H1 (cell line): ENCODE measurements at regions not wholly inside any gene's neighbourhood (a gene's known extent, or its start where the extent isn't known, plus 50 kb on each side); places are given as distances from the start of the nearest gene placed in this dataset.

Experiments
- CTCF ChIA-PET: fragments of 300-600 bp; sonication (Branson Sonifier 250); formaldehyde crosslinking; loops from one replicate; lab custom pipeline; 2021; ENCODE audit not compliant: partially characterized antibody; lab: Charles Lee
- POLR2A ChIA-PET: fragments of 300-600 bp; sonication (Branson Sonifier 250); formaldehyde crosslinking; loops from one replicate; lab custom pipeline; 2021; ENCODE audit warnings: inconsistent platforms; ENCODE audit not compliant: partially characterized antibody; lab: Charles Lee
- DNase-seq, 2 experiments: peaks; one replicate each; pipeline versions ENCODE4 v3.0.0 to v3.0.0-alpha.2; 2010 to 2022; ENCODE audit warnings: low spot score in 2 of 2, low read depth in 1 of 2, mixed read lengths in 1 of 2
- FAIRE-seq: peaks from 2 replicates; lab custom pipeline; 2011; peaks lifted over from hg19 to GRCh38; lab: Jason Lieb, UNC
- H2AFZ ChIP-seq: 2 replicates; pipeline ENCODE4 v1.8.1; 2012; ENCODE audit warnings: low read length, inconsistent platforms
- H2AK5ac ChIP-seq: 2 replicates; pipeline ENCODE4 v1.6.1; 2013; ENCODE audit warnings: low read depth, low read length
- H2BK120ac ChIP-seq: replicated peaks from 2 replicates; pipeline ENCODE3; 2013; ENCODE audit warnings: low read depth, low read length, inconsistent platforms
- H2BK12ac ChIP-seq: 2 replicates; pipeline ENCODE4 v1.6.1; 2013; ENCODE audit warnings: low read depth, low read length
- H2BK15ac ChIP-seq: 2 replicates; pipeline ENCODE4 v1.6.1; 2013; ENCODE audit warnings: low read length
- H2BK20ac ChIP-seq: 2 replicates; pipeline ENCODE4 v1.6.1; 2013; ENCODE audit warnings: low read length
- H2BK5ac ChIP-seq: 2 replicates; pipeline ENCODE4 v1.6.1; 2013; ENCODE audit warnings: low read depth, low read length
- H3K14ac ChIP-seq: 2 replicates; pipeline ENCODE4 v1.6.1; 2013; ENCODE audit warnings: inconsistent platforms; ENCODE audit not compliant: insufficient read length
- H3K18ac ChIP-seq: 2 replicates; pipeline ENCODE4 v1.6.1; 2013; ENCODE audit warnings: low read length; ENCODE audit errors: extremely low read depth
- H3K23ac ChIP-seq: 2 replicates; pipeline ENCODE4 v1.6.1; 2013; ENCODE audit warnings: inconsistent platforms; ENCODE audit not compliant: insufficient read length
- H3K23me2 ChIP-seq: 2 replicates; pipeline ENCODE4 v1.6.1; 2013; ENCODE audit warnings: low read depth, low read length
- H3K27ac ChIP-seq: 2 replicates; pipeline ENCODE4 v1.6.1; 2011; ENCODE audit warnings: low read depth, low read length, inconsistent platforms
- H3K27me3 ChIP-seq, 4 experiments: replicated peaks in 1 of 4; 1 replicate in 1 of 4; 2 replicates in 3 of 4; pipeline versions ENCODE4 v1.6.1 to v1.8.1; 2011 to 2013; ENCODE audit warnings: low read length in 3 of 4, mild to moderate bottlenecking in 3 of 4, inconsistent platforms in 2 of 4, mixed read lengths in 2 of 4, moderate library complexity in 1 of 4; ENCODE audit not compliant: control insufficient read depth in 3 of 4, insufficient read depth in 3 of 4; ENCODE audit errors: extremely low read depth in 1 of 4
- H3K36me3 ChIP-seq, 4 experiments: 2 replicates each; pipeline versions ENCODE4 v1.6.1 to v1.8.1; 2011 to 2013; ENCODE audit warnings: mild to moderate bottlenecking in 4 of 4, low read length in 3 of 4, moderate library complexity in 2 of 4, control low read depth in 1 of 4, inconsistent platforms in 1 of 4; ENCODE audit not compliant: insufficient read depth in 4 of 4, control insufficient read depth in 2 of 4
- H3K4ac ChIP-seq: replicated peaks from 2 replicates; pipeline ENCODE3; 2013; ENCODE audit warnings: low read length, low read depth, mixed read lengths, inconsistent platforms; ENCODE audit not compliant: insufficient read length
- H3K4me1 ChIP-seq, 4 experiments: replicated peaks in 1 of 4; 1 replicate in 1 of 4; 2 replicates in 3 of 4; pipeline versions ENCODE4 v1.6.1 to v1.8.1; 2011 to 2013; ENCODE audit warnings: low read length in 3 of 4, inconsistent platforms in 2 of 4, mixed read lengths in 1 of 4; ENCODE audit not compliant: insufficient read depth in 4 of 4, control insufficient read depth in 3 of 4
- H3K4me2 ChIP-seq, 2 experiments: 2 replicates each; pipeline versions ENCODE4 v1.6.1 to v1.8.1; 2011 to 2013; ENCODE audit warnings: low read depth in 2 of 2, low read length in 2 of 2, control low read depth in 1 of 2, inconsistent platforms in 1 of 2, mild to moderate bottlenecking in 1 of 2; ENCODE audit not compliant: insufficient read depth in 1 of 2
- H3K4me3 ChIP-seq, 4 experiments: fragments of 200-600, 300-600 bp in 1 of 4; sonication (generic), shearing (Covaris generic), sonication (Bioruptor Twin) in 1 of 4; 2 replicates each; pipeline versions ENCODE4 v1.5.1 to v1.8.1; 2011 to 2016; ENCODE audit warnings: low read length in 4 of 4, low read depth in 3 of 4, control low read depth in 2 of 4, inconsistent platforms in 2 of 4, mild to moderate bottlenecking in 2 of 4, mixed read lengths in 1 of 4, moderate library complexity in 1 of 4; ENCODE audit not compliant: insufficient read depth in 2 of 4; ENCODE audit errors: extremely low read depth in 1 of 4
- H3K56ac ChIP-seq: replicated peaks from 2 replicates; pipeline ENCODE3; 2013; ENCODE audit warnings: low read depth, mild to moderate bottlenecking, mixed read lengths, low read length, inconsistent platforms; ENCODE audit not compliant: insufficient read length
- H3K79me1 ChIP-seq: 2 replicates; pipeline ENCODE4 v1.6.1; 2013; ENCODE audit warnings: low read depth, low read length, control low read depth
- H3K79me2 ChIP-seq, 2 experiments: 2 replicates each; pipeline versions ENCODE4 v1.6.1 to v1.8.1; 2012 to 2013; ENCODE audit warnings: low read length in 2 of 2, mild to moderate bottlenecking in 2 of 2, inconsistent platforms in 1 of 2; ENCODE audit not compliant: insufficient read depth in 2 of 2, control insufficient read depth in 1 of 2
- H3K9ac ChIP-seq, 4 experiments: replicated peaks in 1 of 4; 1 replicate in 1 of 4; 2 replicates in 3 of 4; pipeline versions ENCODE4 v1.6.1 to v1.8.1; 2011 to 2013; ENCODE audit warnings: low read depth in 3 of 4, low read length in 3 of 4, control low read depth in 2 of 4, mild to moderate bottlenecking in 2 of 4, moderate library complexity in 2 of 4, inconsistent platforms in 1 of 4; ENCODE audit errors: extremely low read depth in 1 of 4
- H3K9me3 ChIP-seq, 2 experiments: 2 replicates each; pipeline versions ENCODE4 v1.6.1 to v1.8.1; 2012 to 2013; ENCODE audit warnings: mild to moderate bottlenecking in 2 of 2, moderate library complexity in 2 of 2, control low read depth in 1 of 2, inconsistent platforms in 1 of 2, low read depth in 1 of 2, low read length in 1 of 2, mixed read lengths in 1 of 2; ENCODE audit not compliant: insufficient read depth in 2 of 2
- H4K20me1 ChIP-seq, 2 experiments: replicated peaks in 1 of 2; 2 replicates each; pipeline versions ENCODE3 to v1.8.1; 2011 to 2013; ENCODE audit warnings: inconsistent platforms in 2 of 2, low read length in 2 of 2, mild to moderate bottlenecking in 1 of 2; ENCODE audit not compliant: insufficient read depth in 2 of 2, control insufficient read depth in 1 of 2
- H4K5ac ChIP-seq: 2 replicates; pipeline ENCODE4 v1.6.1; 2013; ENCODE audit warnings: low read length, low read depth, mixed read lengths, inconsistent platforms; ENCODE audit not compliant: insufficient read length
- H4K8ac ChIP-seq: 2 replicates; pipeline ENCODE4 v1.8.0; 2013; ENCODE audit warnings: mild to moderate bottlenecking, moderate library complexity, low read length, inconsistent platforms; ENCODE audit not compliant: insufficient read depth; ENCODE audit errors: extremely low read depth
- H4K91ac ChIP-seq: replicated peaks from 2 replicates; pipeline ENCODE3; 2013; ENCODE audit warnings: low read length, mixed read lengths, inconsistent platforms; ENCODE audit not compliant: insufficient read length
- BCL11A ChIP-seq, 2 experiments: IDR thresholded peaks; one replicate each; pipeline ENCODE4 v1.6.1; 2011; ENCODE audit warnings: low read depth in 2 of 2, low read length in 2 of 2, mild to moderate bottlenecking in 2 of 2
- CEBPB ChIP-seq: IDR thresholded peaks from 2 replicates; pipeline ENCODE4 v1.6.1; 2012; ENCODE audit warnings: low read depth, low read length
- CTBP2 ChIP-seq: IDR thresholded peaks from 2 replicates; pipeline ENCODE4 v1.7.0; 2011; ENCODE audit warnings: borderline replicate concordance, mild to moderate bottlenecking, moderate library complexity, mixed read lengths, low read length; ENCODE audit not compliant: insufficient read depth, insufficient read length
- EP300 ChIP-seq, 2 experiments: IDR thresholded peaks; 1 replicate in 1 of 2; 2 replicates in 1 of 2; pipeline ENCODE4 v1.6.1; 2011 to 2012; ENCODE audit warnings: low read depth in 2 of 2, low read length in 2 of 2, mild to moderate bottlenecking in 2 of 2, borderline replicate concordance in 1 of 2, inconsistent platforms in 1 of 2, moderate library complexity in 1 of 2
- GABPA ChIP-seq: IDR thresholded peaks from 2 replicates; pipeline ENCODE4 v1.6.1; 2011; ENCODE audit warnings: mild to moderate bottlenecking, low read length, moderate library complexity, borderline replicate concordance; ENCODE audit not compliant: insufficient read depth
- JUN ChIP-seq: IDR thresholded peaks from 2 replicates; pipeline ENCODE4 v1.6.1; 2011; ENCODE audit warnings: low read depth, mild to moderate bottlenecking, improper control_type of control experiment, low read length
- NRF1 ChIP-seq: IDR thresholded peaks from 2 replicates; pipeline ENCODE4 v1.6.1; 2011; ENCODE audit warnings: mild to moderate bottlenecking, low read depth, low read length, improper control_type of control experiment
- POLR2A ChIP-seq, 2 experiments: IDR thresholded peaks; 1 replicate in 1 of 2; 2 replicates in 1 of 2; pipeline ENCODE4 v1.6.1; 2011; ENCODE audit warnings: low read depth in 2 of 2, low read length in 2 of 2, mild to moderate bottlenecking in 2 of 2; ENCODE audit errors: control extremely low read depth in 1 of 2
- RAD21 ChIP-seq, 2 experiments: IDR thresholded peaks in 1 of 2; conservative IDR thresholded peaks in 1 of 2; 2 replicates each; pipeline ENCODE4 v1.6.1; 2011; ENCODE audit warnings: low read depth in 2 of 2, low read length in 2 of 2, improper control_type of control experiment in 1 of 2, inconsistent platforms in 1 of 2, mild to moderate bottlenecking in 1 of 2, moderate library complexity in 1 of 2
- TAF7 ChIP-seq: optimal IDR thresholded peaks from 2 replicates; pipeline ENCODE3; 2011; ENCODE audit warnings: low read depth, mild to moderate bottlenecking, inconsistent platforms, low read length, moderate library complexity, borderline replicate concordance
- YY1 ChIP-seq: IDR thresholded peaks from 2 replicates; pipeline ENCODE4 v1.6.1; 2011; ENCODE audit warnings: low read depth, mild to moderate bottlenecking, low read length
- WGBS, 2 experiments: shearing (Covaris generic) in 1 of 2; methylation state at CpG; one replicate each; pipeline versions ENCODE4 v1.1.6 to v1.1.7; 2013 to 2015; ENCODE audit warnings: low lambda C conversion rate in 2 of 2, mixed read lengths in 2 of 2, inconsistent platforms in 1 of 2, low coverage in 1 of 2, missing lambda C conversion rate in 1 of 2; ENCODE audit not compliant: insufficient replicate concordance in 2 of 2, insufficient coverage in 1 of 2, insufficient read length in 1 of 2; ENCODE audit errors: extremely low coverage in 1 of 2, missing lambda C conversion rate in 1 of 2; 5-methylcytosine and 5-hydroxymethylcytosine counted together
- TF ChIP-seq, protein P1 (sequence below), 3 experiments: IDR thresholded peaks; 1 replicate in 2 of 3; 2 replicates in 1 of 3; pipeline versions ENCODE4 v1.5.1 to v1.6.1; 2011; ENCODE audit warnings: low read length in 3 of 3, mild to moderate bottlenecking in 3 of 3, inconsistent platforms in 2 of 3, low read depth in 1 of 3, moderate library complexity in 1 of 3; ENCODE audit not compliant: insufficient read depth in 1 of 3; ENCODE audit errors: control extremely low read depth in 1 of 3

DNA sequence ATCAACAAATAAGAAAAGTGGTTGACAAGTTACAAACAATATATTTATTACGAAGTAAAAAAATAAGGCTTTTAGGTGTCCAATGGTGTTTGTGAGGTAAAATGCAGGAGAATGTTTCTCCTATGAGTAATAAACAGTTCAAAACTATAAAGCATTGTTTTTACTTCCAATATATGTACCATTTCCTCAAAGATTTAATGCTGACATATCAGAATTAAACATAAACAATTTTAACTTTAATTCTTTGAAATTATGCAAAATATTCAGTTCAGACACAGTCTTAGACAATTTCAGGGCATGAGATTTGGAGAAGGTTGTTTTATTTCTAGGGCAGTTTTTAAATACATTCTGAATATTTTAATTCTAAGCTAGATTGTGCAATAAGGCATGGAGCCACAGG, 602.5 kb upstream of the DPPA4 start:
- CTCF ChIA-PET: no interaction called here
- TF ChIP-seq GABPA (no peak), NRF1 (no peak), BCL11A (IDR thresholded peaks at IDR 0.05; ENCODE audit: low read depth in 2 of 2, low read length in 2 of 2) (no peak), RAD21 (IDR thresholded peaks at IDR 0.05 in 1 of 2, conservative IDR thresholded peaks at IDR 0.05 in 1 of 2; ENCODE audit: low read depth in 2 of 2, low read length in 2 of 2) (no peak), TAF7 (no peak), EP300 (IDR thresholded peaks at IDR 0.05; ENCODE audit: borderline replicate concordance in 1 of 2, low read depth in 2 of 2, low read length in 2 of 2) (no peak), CTBP2 (no peak), YY1 (no peak), JUN (no peak), POLR2A (IDR thresholded peaks at IDR 0.05; ENCODE audit: control extremely low read depth in 1 of 2, low read depth in 2 of 2, low read length in 2 of 2) (no peak), CEBPB (no peak; the same call in 1 of the 2 replicates)
- TF ChIP-seq, protein P1, sequence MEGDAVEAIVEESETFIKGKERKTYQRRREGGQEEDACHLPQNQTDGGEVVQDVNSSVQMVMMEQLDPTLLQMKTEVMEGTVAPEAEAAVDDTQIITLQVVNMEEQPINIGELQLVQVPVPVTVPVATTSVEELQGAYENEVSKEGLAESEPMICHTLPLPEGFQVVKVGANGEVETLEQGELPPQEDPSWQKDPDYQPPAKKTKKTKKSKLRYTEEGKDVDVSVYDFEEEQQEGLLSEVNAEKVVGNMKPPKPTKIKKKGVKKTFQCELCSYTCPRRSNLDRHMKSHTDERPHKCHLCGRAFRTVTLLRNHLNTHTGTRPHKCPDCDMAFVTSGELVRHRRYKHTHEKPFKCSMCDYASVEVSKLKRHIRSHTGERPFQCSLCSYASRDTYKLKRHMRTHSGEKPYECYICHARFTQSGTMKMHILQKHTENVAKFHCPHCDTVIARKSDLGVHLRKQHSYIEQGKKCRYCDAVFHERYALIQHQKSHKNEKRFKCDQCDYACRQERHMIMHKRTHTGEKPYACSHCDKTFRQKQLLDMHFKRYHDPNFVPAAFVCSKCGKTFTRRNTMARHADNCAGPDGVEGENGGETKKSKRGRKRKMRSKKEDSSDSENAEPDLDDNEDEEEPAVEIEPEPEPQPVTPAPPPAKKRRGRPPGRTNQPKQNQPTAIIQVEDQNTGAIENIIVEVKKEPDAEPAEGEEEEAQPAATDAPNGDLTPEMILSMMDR (IDR thresholded peaks at IDR 0.05; ENCODE audit: control extremely low read depth in 1 of 3, insufficient read depth in 1 of 3, low read depth in 1 of 3, low read length in 3 of 3): no peak

More for the DNA sequence above, 602.5 kb upstream of the DPPA4 start:
- H4K91ac ChIP-seq: no peak overlapping the region
- H3K4me2 ChIP-seq: no peak overlapping the region
- no peak overlapping the region for H4K8ac ChIP-seq
- H3K14ac ChIP-seq: no peak overlapping the region
- H2AFZ ChIP-seq: no peak overlapping the region
- H3K23me2 ChIP-seq: no peaks in the 10 kb centered on the region
- H3K56ac ChIP-seq: no peak overlapping the region
- no peak overlapping the region for H3K4ac ChIP-seq
- no peak overlapping the region for H2BK12ac ChIP-seq
- no peak overlapping the region for H3K23ac ChIP-seq
- H3K79me2 ChIP-seq: no peaks in the 10 kb centered on the region
- no peaks in the 10 kb centered on the region for H3K36me3 ChIP-seq
- H2BK20ac ChIP-seq: no peak overlapping the region
- H2BK15ac ChIP-seq: no peak overlapping the region
- WGBS, 2 experiments: 95% methylated on average over 1 of the region's 1 CpG; no CpG with 5 or more reads in 1 of the 2 experiments
- H3K9ac ChIP-seq: no peak overlapping the region
- no peaks in the 10 kb centered on the region for H3K9me3 ChIP-seq
- no peak overlapping the region for H3K27ac ChIP-seq
- H2BK5ac ChIP-seq: no peak overlapping the region
- no peak overlapping the region for H3K4me3 ChIP-seq
- no peak for DNase-seq
- H4K20me1 ChIP-seq: no peaks in the 10 kb centered on the region
- POLR2A ChIA-PET: no interaction called here
- H3K18ac ChIP-seq: no peak overlapping the region
- no peak overlapping the region for H2BK120ac ChIP-seq
- no peak overlapping the region for H4K5ac ChIP-seq
- H3K79me1 ChIP-seq: no peaks in the 10 kb centered on the region
- H3K4me1 ChIP-seq: no peaks in the 10 kb centered on the region
- H2AK5ac ChIP-seq: no peak overlapping the region
- no peak for FAIRE-seq
- H3K27me3 ChIP-seq: no peaks in the 10 kb centered on the region
